Liver (tissue), 8 donors: ENCODE measurements at regions not wholly inside any gene's neighbourhood (a gene's known extent, or its start where the extent isn't known, plus 50 kb on each side); places are given as distances from the start of the nearest gene placed in this dataset.

Source experiments
- DNase-seq: peaks from one replicate; pipeline ENCODE4 v3.0.0-alpha.2; 2017; ENCODE audit warnings: low spot score
- H3K27ac ChIP-seq, 2 donors: one replicate each; pipeline ENCODE4 v1.7.0; 2013; ENCODE audit warnings: inconsistent platforms in 2 of 2, low read length in 2 of 2, control low read depth in 1 of 2, low read depth in 1 of 2, mild to moderate bottlenecking in 1 of 2
- H3K27me3 ChIP-seq, 4 donors: one replicate each; pipeline versions ENCODE4 v1.6.1 to v1.7.0; 2013; ENCODE audit warnings: low read length in 3 of 4, inconsistent platforms in 1 of 4, mild to moderate bottlenecking in 1 of 4, moderate library complexity in 1 of 4; ENCODE audit not compliant: control insufficient read depth in 4 of 4, insufficient read depth in 4 of 4
- H3K36me3 ChIP-seq, 4 donors: one replicate each; pipeline versions ENCODE4 v1.6.1 to v1.7.0; 2013; ENCODE audit warnings: low read length in 3 of 4, mild to moderate bottlenecking in 3 of 4, low read depth in 1 of 4, moderate library complexity in 1 of 4; ENCODE audit not compliant: control insufficient read depth in 4 of 4, insufficient read depth in 3 of 4
- H3K4me1 ChIP-seq, 4 donors: one replicate each; pipeline versions ENCODE4 v1.6.1 to v1.7.0; 2013; ENCODE audit warnings: low read length in 3 of 4, mild to moderate bottlenecking in 3 of 4, moderate library complexity in 1 of 4; ENCODE audit not compliant: control insufficient read depth in 4 of 4, insufficient read depth in 4 of 4
- H3K4me3 ChIP-seq, 3 donors: one replicate each; pipeline versions ENCODE4 v1.6.1 to v1.7.0; 2013; ENCODE audit warnings: low read length in 3 of 3, control low read depth in 1 of 3, low read depth in 1 of 3, mild to moderate bottlenecking in 1 of 3
- H3K9ac ChIP-seq, 2 donors: one replicate each; pipeline ENCODE4 v1.7.0; 2013; ENCODE audit warnings: low read length in 2 of 2, mild to moderate bottlenecking in 2 of 2, moderate library complexity in 2 of 2, control low read depth in 1 of 2, low read depth in 1 of 2
- H3K9me3 ChIP-seq, 4 donors: one replicate each; pipeline versions ENCODE4 v1.6.1 to v1.7.0; 2013; ENCODE audit warnings: low read length in 3 of 4; ENCODE audit not compliant: control insufficient read depth in 4 of 4
- CTCF ChIP-seq: fragments of 150-350 bp; IDR thresholded peaks from 2 replicates; pipeline ENCODE4 v1.5.1; 2017; ENCODE audit warnings: improper control_type of control experiment, low read depth, low read length; ENCODE audit not compliant: missing input control
- EGR1 ChIP-seq, 2 donors: IDR thresholded peaks; 2 replicates each; pipeline ENCODE4 v1.6.1; 2016 to 2018; ENCODE audit warnings: antibody characterized with exemption in 2 of 2, low read depth in 2 of 2
- FOXA2 ChIP-seq: IDR thresholded peaks from 2 replicates; pipeline ENCODE4 v1.6.1; 2016; ENCODE audit warnings: antibody characterized with exemption
- GABPA ChIP-seq, 2 donors: IDR thresholded peaks in 1 of 2; conservative IDR thresholded peaks in 1 of 2; 2 replicates each; pipeline ENCODE4 v1.6.1; 2016; ENCODE audit warnings: antibody characterized with exemption in 2 of 2, mild to moderate bottlenecking in 1 of 2, moderate library complexity in 1 of 2
- HNF4A ChIP-seq, 2 donors: conservative IDR thresholded peaks; 2 replicates each; pipeline ENCODE4 v1.6.1; 2016; ENCODE audit warnings: antibody characterized with exemption in 2 of 2, mild to moderate bottlenecking in 2 of 2
- JUND ChIP-seq, 2 donors: IDR thresholded peaks; 2 replicates each; pipeline ENCODE4 v1.6.1; 2016; ENCODE audit warnings: antibody characterized with exemption in 2 of 2
- MAX ChIP-seq: IDR thresholded peaks from 2 replicates; pipeline ENCODE4 v1.6.1; 2016; ENCODE audit warnings: antibody characterized with exemption
- RAD21 ChIP-seq, 2 donors: IDR thresholded peaks; 2 replicates each; pipeline ENCODE4 v1.6.1; 2016; ENCODE audit warnings: antibody characterized with exemption in 2 of 2, mild to moderate bottlenecking in 2 of 2
- REST ChIP-seq: IDR thresholded peaks from 2 replicates; pipeline ENCODE4 v1.6.1; 2016; ENCODE audit warnings: antibody characterized with exemption, mild to moderate bottlenecking
- RXRA ChIP-seq, 2 donors: IDR thresholded peaks; 2 replicates each; pipeline ENCODE4 v1.6.1; 2017 to 2018; ENCODE audit warnings: antibody characterized with exemption in 2 of 2, mild to moderate bottlenecking in 1 of 2
- TAF1 ChIP-seq: conservative IDR thresholded peaks from 2 replicates; pipeline ENCODE4 v1.6.1; 2016; ENCODE audit warnings: antibody characterized with exemption, mild to moderate bottlenecking
- YY1 ChIP-seq: IDR thresholded peaks from 2 replicates; pipeline ENCODE4 v1.6.1; 2016; ENCODE audit warnings: antibody characterized with exemption, mild to moderate bottlenecking
- WGBS: extraction: QIAGEN DNeasy Blood & Tissue Kit; methylation state at CpG from one replicate; pipeline ENCODE4 v1.1.7; 2013; 5-methylcytosine and 5-hydroxymethylcytosine counted together
- donor health status: healthy.
- donor health status: healthy.
- donor health status: healthy.
- donor health status: healthy.
- donor health status: healthy.

DNA sequence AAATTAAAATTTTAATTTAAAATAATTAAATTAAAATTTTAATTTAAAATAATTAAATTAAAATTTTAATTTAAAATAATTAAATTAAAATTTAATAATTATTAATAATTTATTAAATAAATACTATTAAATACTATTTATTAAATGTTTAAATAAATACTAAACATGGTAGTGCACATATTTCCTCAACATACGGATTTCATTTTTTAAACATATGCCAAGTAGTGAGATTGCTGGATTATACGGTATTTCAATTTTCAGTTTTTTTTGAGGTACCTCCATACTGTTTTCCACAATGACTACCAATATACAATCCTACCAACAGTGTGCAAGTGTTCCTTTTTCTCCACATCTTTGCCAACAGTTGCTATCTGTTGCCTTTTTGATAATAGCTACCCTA is 852.9 kb upstream of the CDH8 start:
- 92% methylated on average over 2 of the region's 2 CpGs for WGBS
- Histone ChIP-seq H3K4me1 (no peaks in the 10 kb centered on the region), H3K27ac (no peak overlapping the region), H3K36me3 (no peaks in the 10 kb centered on the region), H3K27me3 (no peaks in the 10 kb centered on the region), H3K4me3 (no peak overlapping the region), H3K9me3 (peaks cover 0 to 4% (median 2%) of the 10 kb centered on the region in 4 donors), H3K9ac (no peak overlapping the region)
- no peak for DNase-seq
- TF ChIP-seq RXRA (IDR thresholded peaks at IDR 0.05) (no peak), HNF4A (conservative IDR thresholded peaks at IDR 0.05) (no peak), GABPA (IDR thresholded peaks at IDR 0.05 in 1 of 2, conservative IDR thresholded peaks at IDR 0.05 in 1 of 2) (no peak), YY1 (no peak), CTCF (no peak)

DNA sequence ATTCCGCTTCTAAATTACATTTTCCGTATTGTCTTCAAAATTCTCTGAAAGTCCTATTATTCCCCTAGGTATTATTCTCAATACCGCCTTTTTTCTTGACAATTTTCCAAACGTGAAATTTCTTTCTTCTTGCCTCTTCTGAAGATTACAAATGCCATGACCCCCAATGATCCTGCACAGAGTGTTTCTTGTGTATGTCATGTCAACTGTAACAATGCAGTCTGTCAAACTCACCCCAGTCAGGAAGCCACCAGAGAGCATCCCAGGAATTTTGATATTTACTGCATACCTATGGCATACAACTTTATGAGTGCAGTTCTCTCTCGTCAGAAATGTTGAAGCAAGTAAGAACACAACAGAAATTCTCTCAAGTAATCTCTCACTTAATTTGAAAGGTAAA is 847.3 kb upstream of the CDH8 start:
- TF ChIP-seq JUND (IDR thresholded peaks at IDR 0.05) (no peak), RAD21 (IDR thresholded peaks at IDR 0.05) (no peak), MAX (no peak)
- Histone ChIP-seq H3K27me3 (no peaks in the 10 kb centered on the region), H3K36me3 (no peaks in the 10 kb centered on the region), H3K4me1 (no peaks in the 10 kb centered on the region), H3K9ac (no peak overlapping the region), H3K4me3 (no peak overlapping the region), H3K27ac (no peak overlapping the region), H3K9me3 (no peaks in the 10 kb centered on the region)
- 64% methylated on average over 5 of the region's 5 CpGs for WGBS
- DNase-seq: no peak

DNA sequence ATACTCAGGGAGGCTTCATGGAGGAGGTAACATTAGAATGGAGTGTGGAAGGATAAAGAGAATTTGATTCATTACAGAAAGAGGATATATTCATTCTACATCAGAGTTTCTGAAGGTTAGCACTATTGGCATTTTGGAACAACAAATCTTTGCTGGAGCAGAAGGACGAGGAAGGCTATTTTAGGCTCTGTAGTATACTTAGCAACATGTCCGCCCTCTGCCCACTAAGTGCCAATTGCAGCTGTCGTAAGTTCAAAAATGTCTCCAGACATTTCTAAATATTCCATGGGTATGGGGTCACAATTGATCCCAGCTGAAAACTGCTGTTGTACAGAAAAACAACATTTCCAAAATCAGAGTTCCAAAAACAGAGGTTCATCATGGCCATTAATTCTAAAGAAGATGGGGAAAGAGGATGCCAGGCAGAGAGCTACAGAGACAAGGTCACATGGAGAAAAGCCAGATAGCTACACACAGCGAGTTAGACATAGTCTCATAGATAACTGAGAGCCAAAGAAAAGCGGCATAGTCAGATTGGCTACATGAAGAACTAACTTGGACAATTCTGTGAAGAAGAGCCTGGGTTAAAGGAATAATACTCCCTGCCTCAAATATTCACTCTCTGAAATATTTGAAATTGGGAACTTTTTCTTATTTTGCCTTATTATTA is 846.4 kb upstream of the CDH8 start:
- Histone ChIP-seq H3K4me1 (no peaks in the 10 kb centered on the region), H3K4me3 (no peak overlapping the region)
- TF ChIP-seq TAF1: no peak
- no peak for TF ChIP-seq EGR1 (IDR thresholded peaks at IDR 0.05; ENCODE audit: low read depth in 2 of 2)
- TF ChIP-seq RXRA (IDR thresholded peaks at IDR 0.05): no peak
- no peak for TF ChIP-seq HNF4A (conservative IDR thresholded peaks at IDR 0.05)
- no peak for TF ChIP-seq REST
- no peak for TF ChIP-seq FOXA2
- no peak for TF ChIP-seq MAX

More for the DNA sequence above, 846.4 kb upstream of the CDH8 start:
- 73% methylated on average over 5 of the region's 5 CpGs for WGBS
- H3K36me3 ChIP-seq: no peaks in the 10 kb centered on the region
- no peak overlapping the region for H3K9ac ChIP-seq
- no peak for DNase-seq
- no peak overlapping the region for H3K27ac ChIP-seq
- no peaks in the 10 kb centered on the region for H3K9me3 ChIP-seq
- H3K27me3 ChIP-seq: no peaks in the 10 kb centered on the region
